Activated CD4-positive, alpha-beta T cell treated with anti-CD3 and anti-CD28 coated beads, Interleukin-2, amount 10 ng/mL, durations not matched to agents 7 days and 5 days (primary cell): ENCODE measurements at regions not wholly inside any gene's neighbourhood (a gene's known extent, or its start where the extent isn't known, plus 50 kb on each side); places are given as distances from the start of the nearest gene placed in this dataset.
"Not testable (repeated sequence)": the region's sequence is repeated elsewhere in the genome, so short reads cannot be mapped to it uniquely, and the experiment has no call there.

Experiments used
- CTCF ChIA-PET: fragments of 350-600 bp; sonication (Branson Sonifier 250); formaldehyde crosslinking; loops from one replicate; lab custom pipeline; 2021; ENCODE audit warnings: antibody characterized with exemption; lab: Charles Lee
- POLR2A ChIA-PET: fragments of 350-600 bp; sonication (Branson Sonifier 250); formaldehyde crosslinking; loops from one replicate; lab custom pipeline; 2021; ENCODE audit warnings: antibody characterized with exemption; lab: Charles Lee
- DNase-seq: peaks from one replicate; pipeline ENCODE4 v3.0.0-alpha.2; 2020
- H3K27ac Mint-ChIP-seq: one replicate; pipeline ENCODE4 v1.8.0; 2021; ENCODE audit warnings: mild to moderate bottlenecking, moderate library complexity, mixed read lengths
- H3K27me3 Mint-ChIP-seq: one replicate; pipeline ENCODE4 v1.8.0; 2021; ENCODE audit warnings: mixed read lengths
- H3K36me3 Mint-ChIP-seq: one replicate; pipeline ENCODE4 v1.8.0; 2021; ENCODE audit warnings: low read depth, mixed read lengths
- H3K4me1 Mint-ChIP-seq: one replicate; pipeline ENCODE4 v1.8.0; 2021; ENCODE audit warnings: mixed read lengths
- H3K4me3 Mint-ChIP-seq: one replicate; pipeline ENCODE4 v1.8.0; 2021; ENCODE audit warnings: mild to moderate bottlenecking, moderate library complexity, mixed read lengths
- H3K9me3 Mint-ChIP-seq: one replicate; pipeline ENCODE4 v1.8.0; 2021; ENCODE audit warnings: mixed read lengths

DNA sequence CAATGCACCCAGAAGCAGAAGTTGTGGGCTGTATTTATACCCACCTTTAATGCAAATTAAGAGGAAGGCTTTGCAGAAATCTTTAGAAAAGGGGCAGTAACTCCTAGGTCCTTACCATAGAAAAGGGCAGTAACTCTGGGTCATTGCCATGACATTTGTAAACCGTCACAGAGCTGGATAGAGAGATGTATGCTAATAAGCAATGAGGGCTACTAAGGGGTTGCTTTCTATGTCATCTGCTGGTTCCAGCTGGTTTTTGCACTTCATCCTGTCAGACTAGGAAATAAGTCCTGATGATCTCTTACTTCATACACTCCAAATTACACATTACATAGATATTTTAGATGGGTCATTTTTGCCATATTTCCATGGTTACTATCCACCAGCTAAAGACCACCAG lies 299.1 kb upstream of the TYRP1 start:
- Mint-ChIP-seq H3K4me1 (no peaks in the 10 kb centered on the region), H3K36me3 (no peaks in the 10 kb centered on the region), H3K9me3 (peaks cover 3% of the 10 kb centered on the region), H3K4me3 (no peak overlapping the region), H3K27ac (no peak overlapping the region), H3K27me3 (no peaks in the 10 kb centered on the region)
- ChIA-PET POLR2A (no interaction called here), CTCF (no interaction called here)
- no peak for DNase-seq

DNA sequence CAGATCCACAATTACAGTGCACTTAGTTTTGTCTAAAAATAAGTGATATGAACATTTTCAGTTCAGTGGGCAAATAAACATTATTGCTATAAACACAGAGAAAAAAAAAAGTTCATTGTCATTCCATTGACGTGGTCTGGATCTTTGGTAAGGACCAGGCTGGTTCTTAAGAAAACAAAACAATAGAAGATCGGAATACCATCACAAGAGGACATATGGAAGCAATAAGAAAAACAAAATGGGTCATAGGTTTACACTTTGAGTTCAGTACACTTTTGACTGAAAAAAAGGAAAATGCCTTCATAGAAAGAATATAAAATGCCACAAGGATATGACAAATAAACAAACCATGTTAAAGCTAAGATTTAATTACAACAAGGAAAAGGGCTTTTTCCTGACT lies 289.5 kb upstream of the TYRP1 start:
- Mint-ChIP-seq H3K9me3 (peaks cover 5% of the 10 kb centered on the region), H3K36me3 (no peaks in the 10 kb centered on the region), H3K4me1 (no peaks in the 10 kb centered on the region), H3K4me3 (no peak overlapping the region), H3K27ac (no peak overlapping the region), H3K27me3 (no peaks in the 10 kb centered on the region)
- CTCF ChIA-PET, result no interaction called here
- no peak for DNase-seq
- POLR2A ChIA-PET, result no interaction called here

DNA sequence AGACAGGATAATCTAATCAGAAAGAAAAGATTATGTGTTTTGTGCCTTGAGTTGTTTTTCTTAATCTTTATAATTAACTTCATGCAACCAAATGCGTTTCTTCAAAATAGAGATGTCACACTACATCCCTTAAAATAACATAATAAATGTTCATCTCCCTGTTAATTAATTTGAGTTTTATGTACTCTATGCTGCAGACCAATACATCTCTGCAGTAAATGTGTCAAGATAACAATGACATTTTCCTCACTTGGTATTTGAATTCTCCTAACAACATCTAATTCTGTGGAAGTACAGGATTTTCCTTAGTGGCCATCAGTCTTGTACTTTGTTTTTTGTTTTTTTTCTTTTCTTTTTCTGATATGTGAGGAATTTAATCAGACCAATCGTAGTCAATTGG lies 279.2 kb upstream of the TYRP1 start:
- ChIA-PET POLR2A (no interaction called here), CTCF (no interaction called here)
- Mint-ChIP-seq H3K27ac (no peak overlapping the region), H3K36me3 (no peaks in the 10 kb centered on the region), H3K4me1 (no peaks in the 10 kb centered on the region), H3K27me3 (no peaks in the 10 kb centered on the region), H3K9me3 (peaks cover 12% of the 10 kb centered on the region), H3K4me3 (no peak overlapping the region)
- DNase-seq, result no peak

DNA sequence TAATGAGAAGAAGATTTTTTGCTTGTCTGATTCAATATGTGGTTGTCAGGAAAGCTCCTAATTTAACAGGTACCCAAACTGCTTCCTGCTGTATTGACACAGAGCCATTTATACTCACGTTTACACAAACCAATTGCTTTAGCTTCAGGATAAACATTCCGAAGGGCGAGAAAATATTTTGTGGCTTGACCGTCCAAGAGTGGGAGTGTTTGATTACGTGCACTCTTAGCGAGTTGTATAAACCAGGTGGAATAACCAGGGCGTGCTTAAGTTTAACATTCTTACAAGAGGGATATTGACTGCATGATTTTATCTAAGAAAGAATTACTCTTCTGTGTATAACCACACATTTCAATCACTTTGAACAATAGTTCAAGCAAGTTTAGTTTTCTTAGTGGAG lies 278.7 kb upstream of the TYRP1 start:
- H3K27me3 Mint-ChIP-seq, result no peaks in the 10 kb centered on the region
- H3K4me3 Mint-ChIP-seq, result no peak overlapping the region
- H3K36me3 Mint-ChIP-seq, result no peaks in the 10 kb centered on the region
- CTCF ChIA-PET, result no interaction called here
- POLR2A ChIA-PET, result interaction anchor here (0.7 kb wide), 1 partner anchor 41 kb away, joined by 3 read pairs; no protein-coding TSS in a partner anchor
- no peak for DNase-seq
- peaks cover 9% of the 10 kb centered on the region for H3K9me3 Mint-ChIP-seq
- no peak overlapping the region for H3K27ac Mint-ChIP-seq
- H3K4me1 Mint-ChIP-seq, result no peaks in the 10 kb centered on the region

DNA sequence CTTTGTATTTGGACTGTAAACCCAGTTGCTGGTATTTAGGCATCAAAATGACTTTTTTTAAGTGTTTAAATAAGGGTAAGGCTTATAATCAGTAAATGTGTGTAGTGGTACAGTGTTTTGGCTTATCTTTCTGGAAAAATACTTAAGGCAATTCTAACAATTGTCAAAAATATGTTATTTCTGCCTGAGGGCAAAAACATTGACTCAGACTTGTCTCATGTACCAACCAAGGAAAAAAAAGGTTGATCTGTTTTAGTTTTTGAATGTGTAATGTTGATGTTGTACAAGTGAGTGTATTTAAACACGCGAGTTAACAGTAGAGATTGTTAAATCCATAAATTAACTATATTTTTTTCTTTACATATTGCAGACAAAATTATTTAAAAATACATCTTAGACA lies 277.8 kb upstream of the TYRP1 start:
- CTCF ChIA-PET, result no interaction called here
- POLR2A ChIA-PET, result no interaction called here
- H3K4me3 Mint-ChIP-seq, result no peak overlapping the region
- H3K4me1 Mint-ChIP-seq, result no peaks in the 10 kb centered on the region
- H3K27me3 Mint-ChIP-seq, result no peaks in the 10 kb centered on the region
- DNase-seq, result no peak
- H3K27ac Mint-ChIP-seq, result no peak overlapping the region
- H3K36me3 Mint-ChIP-seq, result no peaks in the 10 kb centered on the region
- peaks cover 8% of the 10 kb centered on the region for H3K9me3 Mint-ChIP-seq

DNA sequence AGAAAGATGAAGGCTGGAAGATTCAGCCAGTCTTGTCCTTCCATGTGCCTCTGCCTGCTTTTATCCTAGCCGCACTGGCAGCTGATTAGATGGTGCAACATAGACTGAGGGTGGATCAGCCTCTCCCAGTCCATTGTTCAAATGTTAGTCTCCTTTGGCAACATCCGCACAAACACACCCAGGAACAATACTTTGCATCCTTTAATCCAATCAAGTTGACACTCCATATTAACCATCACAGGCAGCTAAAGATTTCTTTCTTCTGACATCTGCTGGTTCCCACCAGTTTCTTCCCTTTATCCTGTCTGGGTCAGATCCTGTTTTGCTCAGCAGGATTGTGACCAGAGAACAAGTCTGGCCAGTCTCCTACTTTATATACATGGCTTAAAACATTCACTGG lies 276.5 kb upstream of the TYRP1 start:
- ChIA-PET CTCF (no interaction called here), POLR2A (no interaction called here)
- Mint-ChIP-seq H3K27me3 (no peaks in the 10 kb centered on the region), H3K9me3 (peaks cover 5% of the 10 kb centered on the region), H3K4me3 (no peak overlapping the region), H3K27ac (no peak overlapping the region), H3K4me1 (no peaks in the 10 kb centered on the region), H3K36me3 (no peaks in the 10 kb centered on the region)
- DNase-seq, result no peak

DNA sequence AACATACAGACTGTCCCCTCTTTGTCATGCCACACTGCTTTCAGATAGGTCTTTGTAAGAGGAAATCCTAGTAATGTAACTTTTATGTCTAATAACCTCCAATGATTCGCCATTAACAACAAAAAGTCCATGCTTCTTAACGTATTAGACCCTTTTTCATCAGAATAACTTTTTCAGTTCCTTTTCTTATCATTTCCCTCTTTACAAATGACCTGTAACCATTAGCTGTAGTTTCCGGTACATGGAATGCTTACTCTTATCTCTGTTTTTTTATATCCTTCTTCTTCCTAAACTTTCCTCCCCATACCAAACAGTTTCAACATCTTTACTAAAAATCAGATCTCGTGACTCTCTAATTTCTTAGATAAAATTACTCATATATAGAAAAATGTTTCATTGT lies 268.9 kb upstream of the TYRP1 start:
- ChIA-PET POLR2A (no interaction called here), CTCF (no interaction called here)
- H3K36me3 Mint-ChIP-seq, result no peaks in the 10 kb centered on the region
- H3K27ac Mint-ChIP-seq, result no peak overlapping the region
- no peak for DNase-seq
- no peaks in the 10 kb centered on the region for H3K4me1 Mint-ChIP-seq
- no peak overlapping the region for H3K4me3 Mint-ChIP-seq
- no peaks in the 10 kb centered on the region for H3K27me3 Mint-ChIP-seq
- peaks cover 2% of the 10 kb centered on the region for H3K9me3 Mint-ChIP-seq

DNA sequence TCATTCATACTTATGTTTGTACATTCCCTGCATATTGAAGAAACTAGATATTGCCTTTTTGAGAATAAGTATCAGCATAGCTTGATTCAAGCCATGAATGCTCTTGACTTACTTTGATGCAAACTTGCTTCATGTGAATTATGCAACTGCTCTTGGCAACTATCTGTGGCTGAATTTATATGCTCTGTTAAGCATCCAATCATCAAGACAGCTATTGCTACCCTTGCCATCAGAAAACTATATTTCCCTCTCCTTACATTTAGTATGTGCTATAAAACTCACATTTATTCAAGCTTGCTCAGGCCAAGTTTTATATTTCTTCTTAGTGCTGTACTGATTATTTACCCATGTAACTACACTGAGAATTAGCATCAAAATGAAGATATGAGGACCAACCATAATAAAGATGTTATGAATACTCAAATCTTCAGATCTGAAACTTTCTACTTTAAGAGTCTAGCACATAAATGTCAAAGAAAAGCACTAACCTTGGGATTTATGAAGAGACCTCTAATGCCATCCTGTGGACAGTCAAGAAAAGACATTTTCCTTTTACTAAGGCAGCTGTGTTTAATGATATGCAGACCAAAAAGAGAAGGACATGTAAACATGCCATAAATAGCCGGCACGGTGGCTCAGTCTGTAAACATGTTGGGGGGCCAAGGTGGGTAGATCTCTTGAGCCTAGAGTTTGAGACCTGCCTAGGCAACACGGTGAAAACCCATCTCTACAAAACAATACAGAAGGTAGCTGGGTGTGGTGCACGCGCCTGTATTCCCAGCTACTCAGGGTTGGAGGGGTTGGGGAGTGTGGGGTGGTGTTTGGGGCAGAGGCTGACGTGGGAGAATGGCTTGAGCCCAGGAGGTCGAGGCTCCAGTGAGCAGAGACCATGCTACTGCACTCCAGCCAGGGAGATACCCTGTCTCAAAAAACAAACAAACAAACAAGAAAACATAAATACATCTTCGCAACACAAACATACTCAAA lies 267.0 kb upstream of the TYRP1 start:
- no peaks in the 10 kb centered on the region for H3K27me3 Mint-ChIP-seq
- CTCF ChIA-PET, result no interaction called here
- DNase-seq, result no peak
- POLR2A ChIA-PET, result no interaction called here
- H3K4me1 Mint-ChIP-seq, result no peaks in the 10 kb centered on the region
- H3K9me3 Mint-ChIP-seq, result peaks cover 5% of the 10 kb centered on the region
- no peaks in the 10 kb centered on the region for H3K36me3 Mint-ChIP-seq
- no peak overlapping the region for H3K27ac Mint-ChIP-seq
- no peak overlapping the region for H3K4me3 Mint-ChIP-seq

DNA sequence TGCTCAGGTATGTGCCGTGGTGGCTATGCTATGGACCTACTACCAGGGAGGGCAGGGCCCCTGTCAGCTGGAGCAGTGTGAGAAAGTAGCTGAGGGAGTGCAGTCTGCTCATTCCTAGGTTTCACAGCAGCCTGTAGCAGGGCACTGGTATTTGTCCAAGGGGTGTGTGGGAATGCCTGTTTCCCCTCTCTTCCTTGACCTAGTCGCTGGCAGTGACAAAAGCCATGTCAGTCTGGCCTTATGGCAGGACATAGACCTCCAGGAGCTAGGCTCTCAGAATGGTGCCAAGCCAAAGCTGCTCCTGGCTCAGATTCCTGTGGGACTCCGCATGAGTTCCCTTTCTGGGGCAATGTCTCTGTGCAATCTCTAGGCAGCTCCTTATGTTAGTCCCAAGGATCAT lies 253.9 kb upstream of the TYRP1 start:
- Mint-ChIP-seq H3K27ac (no peak overlapping the region), H3K27me3 (no peaks in the 10 kb centered on the region), H3K36me3 (no peaks in the 10 kb centered on the region), H3K4me1 (no peaks in the 10 kb centered on the region), H3K4me3 (no peak overlapping the region), H3K9me3 (peaks cover 11% of the 10 kb centered on the region)
- DNase-seq, result no peak
- POLR2A ChIA-PET, result no interaction called here
- CTCF ChIA-PET, result no interaction called here

DNA sequence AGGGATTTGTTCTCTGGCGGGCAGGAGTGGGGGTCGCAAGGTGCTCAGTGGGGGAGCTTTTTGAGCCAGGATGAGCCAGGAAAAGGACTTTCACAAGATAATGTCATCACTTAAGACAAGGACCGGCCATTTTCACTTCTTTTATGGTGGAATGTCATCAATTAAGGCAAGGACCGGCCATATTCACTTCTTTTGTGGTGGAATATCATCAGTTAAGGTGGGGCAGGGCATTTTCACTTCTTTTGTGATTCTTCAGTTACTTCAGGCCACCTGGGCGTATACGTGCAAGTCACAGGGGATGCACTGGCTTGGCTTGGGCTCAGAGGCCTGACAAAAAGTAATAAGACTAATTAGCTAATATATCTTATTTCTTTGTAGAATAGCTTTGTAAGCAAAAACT lies 252.1 kb upstream of the TYRP1 start:
- DNase-seq, CTCF ChIA-PET, H3K27ac Mint-ChIP-seq, H3K36me3 Mint-ChIP-seq, H3K27me3 Mint-ChIP-seq, H3K4me3 Mint-ChIP-seq, POLR2A ChIA-PET, H3K4me1 Mint-ChIP-seq: not testable (repeated sequence)
- H3K9me3 Mint-ChIP-seq, result peaks cover 11% of the 10 kb centered on the region

DNA sequence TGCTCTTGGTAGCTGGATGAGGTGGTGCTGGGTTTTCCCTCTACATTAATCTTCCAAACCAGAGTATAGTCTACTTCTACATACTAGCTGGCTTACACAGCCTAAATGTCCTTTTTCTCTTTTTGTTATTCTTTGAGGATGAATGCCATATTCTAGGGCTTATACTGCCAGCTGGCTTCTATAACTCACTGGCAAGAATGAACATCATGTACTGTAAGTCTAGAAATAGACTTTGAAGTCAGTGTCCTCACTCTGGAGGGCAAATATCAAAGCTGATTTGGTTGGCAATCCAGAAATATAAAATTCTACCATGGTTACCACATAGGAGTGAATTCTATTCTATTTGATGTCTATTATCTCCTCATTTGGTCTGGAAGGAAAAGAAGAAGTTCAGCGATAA lies 251.7 kb upstream of the TYRP1 start:
- POLR2A ChIA-PET, result no interaction called here
- no peak overlapping the region for H3K27ac Mint-ChIP-seq
- no peak overlapping the region for H3K4me3 Mint-ChIP-seq
- H3K4me1 Mint-ChIP-seq, result no peaks in the 10 kb centered on the region
- no peak for DNase-seq
- H3K36me3 Mint-ChIP-seq, result no peaks in the 10 kb centered on the region
- H3K9me3 Mint-ChIP-seq, result peaks cover 11% of the 10 kb centered on the region
- CTCF ChIA-PET, result no interaction called here
- H3K27me3 Mint-ChIP-seq, result no peaks in the 10 kb centered on the region

DNA sequence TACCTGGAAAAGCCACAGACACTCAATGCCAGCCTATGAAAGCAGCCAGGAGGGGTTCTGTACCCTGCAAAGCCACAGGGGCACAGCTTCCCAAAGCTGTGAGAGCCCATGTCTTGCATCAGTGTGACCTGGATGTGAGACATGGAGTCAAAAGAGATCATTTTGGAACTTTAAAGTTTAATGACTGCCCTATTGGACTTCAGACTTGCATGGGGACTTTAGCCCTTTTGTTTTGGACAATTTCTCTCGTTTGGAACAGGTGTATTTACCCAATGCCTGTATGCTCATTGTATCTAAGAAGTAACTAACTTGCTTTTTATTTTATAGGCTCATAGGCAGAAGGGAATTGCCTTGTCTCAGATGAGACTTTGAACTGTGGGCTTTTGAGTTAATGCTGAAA lies 244.9 kb upstream of the TYRP1 start:
- Mint-ChIP-seq H3K4me1 (no peaks in the 10 kb centered on the region), H3K27ac (no peak overlapping the region), H3K4me3 (no peak overlapping the region), H3K9me3 (peaks cover 15% of the 10 kb centered on the region), H3K27me3 (no peaks in the 10 kb centered on the region), H3K36me3 (no peaks in the 10 kb centered on the region)
- ChIA-PET CTCF (no interaction called here), POLR2A (no interaction called here)
- DNase-seq, result no peak

DNA sequence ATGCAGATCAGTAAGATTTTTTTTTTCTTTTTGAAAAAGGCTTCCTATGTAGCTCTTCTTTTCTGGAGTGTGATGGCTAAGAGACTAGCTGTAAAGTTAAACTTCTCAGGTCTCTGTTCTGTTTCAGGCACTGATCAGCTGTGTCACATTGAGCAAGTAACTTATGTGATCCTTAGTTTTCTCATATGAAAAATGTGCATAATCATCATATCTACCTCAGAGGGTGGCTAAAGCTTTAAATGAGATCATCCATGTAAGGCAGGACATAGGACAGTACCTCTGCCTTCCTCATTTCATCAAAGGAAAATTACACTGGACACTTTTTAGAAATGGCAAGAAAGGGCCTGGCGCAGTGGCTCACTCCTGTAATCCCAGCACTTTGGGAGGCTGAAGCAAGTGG lies 235.9 kb upstream of the TYRP1 start:
- H3K27ac Mint-ChIP-seq, result no peak overlapping the region
- DNase-seq, result no peak
- no peak overlapping the region for H3K4me3 Mint-ChIP-seq
- H3K9me3 Mint-ChIP-seq, result peaks cover 2% of the 10 kb centered on the region
- POLR2A ChIA-PET, result no interaction called here
- H3K27me3 Mint-ChIP-seq, result no peaks in the 10 kb centered on the region
- CTCF ChIA-PET, result no interaction called here
- no peaks in the 10 kb centered on the region for H3K4me1 Mint-ChIP-seq
- H3K36me3 Mint-ChIP-seq, result no peaks in the 10 kb centered on the region
